H9 (cell line): ENCODE measurements at regions not wholly inside any gene's neighbourhood (a gene's known extent, or its start where the extent isn't known, plus 50 kb on each side); places are given as distances from the start of the nearest gene placed in this dataset.

ENCODE experiments used
- DNase-seq: peaks from one replicate; pipeline ENCODE4 v3.0.0-alpha.2; 2017
- H2AFZ ChIP-seq: one replicate; pipeline ENCODE4 v1.6.1; 2013; ENCODE audit warnings: mild to moderate bottlenecking, low read length, control low read depth, moderate library complexity
- H2AK5ac ChIP-seq: 2 replicates; pipeline ENCODE4 v1.6.1; 2013; ENCODE audit warnings: low read length, control low read depth, mixed read lengths; ENCODE audit not compliant: insufficient read length
- H2BK120ac ChIP-seq: one replicate; pipeline ENCODE4 v1.6.1; 2013; ENCODE audit warnings: low read depth, mild to moderate bottlenecking, low read length, control low read depth, inconsistent platforms; ENCODE audit not compliant: poor library complexity, severe bottlenecking
- H2BK12ac ChIP-seq: 2 replicates; pipeline ENCODE4 v1.6.1; 2013; ENCODE audit warnings: low read length, control low read depth, mixed read lengths, low read depth; ENCODE audit not compliant: insufficient read length
- H2BK15ac ChIP-seq: 2 replicates; pipeline ENCODE4 v1.6.1; 2013; ENCODE audit warnings: low read depth, low read length, control low read depth
- H2BK20ac ChIP-seq: one replicate; pipeline ENCODE4 v1.6.1; 2013; ENCODE audit warnings: low read depth, mild to moderate bottlenecking, low read length, control low read depth, inconsistent platforms; ENCODE audit not compliant: poor library complexity, severe bottlenecking
- H2BK5ac ChIP-seq: 2 replicates; pipeline ENCODE4 v1.6.1; 2013; ENCODE audit warnings: low read length, control low read depth, mixed read lengths; ENCODE audit not compliant: insufficient read length
- H3K14ac ChIP-seq: 2 replicates; pipeline ENCODE4 v1.6.1; 2013; ENCODE audit warnings: low read length, control low read depth; ENCODE audit not compliant: insufficient read depth
- H3K18ac ChIP-seq: 2 replicates; pipeline ENCODE4 v1.6.1; 2013; ENCODE audit warnings: low read depth, mild to moderate bottlenecking, mixed read lengths, low read length, control low read depth; ENCODE audit not compliant: insufficient read length
- H3K23ac ChIP-seq: 2 replicates; pipeline ENCODE4 v1.6.1; 2013; ENCODE audit warnings: low read length, control low read depth, mixed read lengths, low read depth; ENCODE audit not compliant: insufficient read length
- H3K23me2 ChIP-seq: 2 replicates; pipeline ENCODE4 v1.6.1; 2013; ENCODE audit warnings: low read depth, mild to moderate bottlenecking, mixed read lengths, low read length, control low read depth; ENCODE audit not compliant: insufficient read length, poor library complexity, severe bottlenecking
- H3K27ac ChIP-seq: 2 replicates; pipeline ENCODE4 v1.5.1; 2013; ENCODE audit warnings: low read length, control low read depth, mixed read lengths, low read depth; ENCODE audit not compliant: insufficient read length
- H3K27me3 ChIP-seq: 2 replicates; pipeline ENCODE4 v1.6.1; 2013; ENCODE audit warnings: low read length, control low read depth, inconsistent platforms; ENCODE audit not compliant: insufficient read depth
- H3K4ac ChIP-seq: 2 replicates; pipeline ENCODE4 v1.6.1; 2013; ENCODE audit warnings: low read depth, mild to moderate bottlenecking, control low read depth, inconsistent platforms, low read length, moderate library complexity
- H3K4me1 ChIP-seq: 2 replicates; pipeline ENCODE4 v1.6.1; 2013; ENCODE audit warnings: low read length, control low read depth, inconsistent platforms; ENCODE audit not compliant: insufficient read depth
- H3K4me2 ChIP-seq: 2 replicates; pipeline ENCODE4 v1.6.1; 2013; ENCODE audit warnings: low read length, control low read depth, mixed read lengths; ENCODE audit not compliant: insufficient read length, insufficient read depth
- H3K56ac ChIP-seq: 2 replicates; pipeline ENCODE4 v1.6.1; 2013; ENCODE audit warnings: low read depth, mild to moderate bottlenecking, mixed read lengths, low read length, control low read depth; ENCODE audit not compliant: insufficient read length
- H3K79me1 ChIP-seq: 2 replicates; pipeline ENCODE4 v1.6.1; 2013; ENCODE audit warnings: low read depth, mild to moderate bottlenecking, moderate library complexity, low read length, control low read depth, inconsistent platforms; ENCODE audit not compliant: insufficient read depth, poor library complexity, severe bottlenecking
- H3K79me2 ChIP-seq: 2 replicates; pipeline ENCODE4 v1.6.1; 2013; ENCODE audit warnings: low read length, control low read depth, inconsistent platforms; ENCODE audit not compliant: insufficient read depth
- H3K9ac ChIP-seq: 2 replicates; pipeline ENCODE4 v1.6.1; 2013; ENCODE audit warnings: low read length, control low read depth, mixed read lengths; ENCODE audit not compliant: insufficient read length; ENCODE audit errors: extremely low read depth
- H3K9me3 ChIP-seq: one replicate; pipeline ENCODE4 v1.6.1; 2013; ENCODE audit warnings: low read depth, low read length, inconsistent platforms; ENCODE audit not compliant: control insufficient read depth
- H3T11ph ChIP-seq: one replicate; pipeline ENCODE4 v1.6.1; 2013; ENCODE audit warnings: mild to moderate bottlenecking, low read length, control low read depth, inconsistent platforms
- H4K20me1 ChIP-seq: one replicate; pipeline ENCODE4 v1.6.1; 2013; ENCODE audit not compliant: control insufficient read depth, insufficient read length, insufficient read depth
- H4K5ac ChIP-seq: 2 replicates; pipeline ENCODE4 v1.6.1; 2013; ENCODE audit warnings: low read depth, mild to moderate bottlenecking, mixed read lengths, low read length, control low read depth; ENCODE audit not compliant: insufficient read length
- H4K8ac ChIP-seq: replicated peaks from 2 replicates; pipeline ENCODE4 v1.6.1; 2013; ENCODE audit warnings: low read length, control low read depth, mixed read lengths, low read depth; ENCODE audit not compliant: insufficient read length
- H4K91ac ChIP-seq: 2 replicates; pipeline ENCODE4 v1.6.1; 2013; ENCODE audit warnings: low read depth, mild to moderate bottlenecking, moderate library complexity, mixed read lengths, low read length, control low read depth; ENCODE audit not compliant: insufficient read length
- H3K27ac Mint-ChIP-seq, 3 experiments: 2 replicates in 2 of 3; 3 replicates in 1 of 3; pipeline ENCODE4 v1.8.0; 2020 to 2021; ENCODE audit warnings: mixed read lengths in 3 of 3, mild to moderate bottlenecking in 1 of 3, moderate library complexity in 1 of 3
- H3K27me3 Mint-ChIP-seq: 2 replicates; pipeline ENCODE4 v1.8.0; 2021; ENCODE audit warnings: low read depth, mild to moderate bottlenecking, moderate library complexity, mixed read lengths
- H3K36me3 Mint-ChIP-seq, 3 experiments: 2 replicates in 2 of 3; 3 replicates in 1 of 3; pipeline ENCODE4 v1.8.0; 2020 to 2021; ENCODE audit warnings: low read depth in 3 of 3, mixed read lengths in 3 of 3; ENCODE audit not compliant: insufficient read depth in 1 of 3
- H3K4me1 Mint-ChIP-seq, 2 experiments: 2 replicates each; pipeline ENCODE4 v1.8.0; 2020; ENCODE audit warnings: mixed read lengths in 2 of 2
- H3K4me3 Mint-ChIP-seq, 2 experiments: 2 replicates in 1 of 2; 3 replicates in 1 of 2; pipeline ENCODE4 v1.8.0; 2020 to 2021; ENCODE audit warnings: mild to moderate bottlenecking in 2 of 2, mixed read lengths in 2 of 2, moderate library complexity in 1 of 2
- H3K9me3 Mint-ChIP-seq, 2 experiments: 2 replicates in 1 of 2; 3 replicates in 1 of 2; pipeline ENCODE4 v1.8.0; 2020; ENCODE audit warnings: mild to moderate bottlenecking in 2 of 2, mixed read lengths in 2 of 2, moderate library complexity in 1 of 2
- CTCF ChIP-seq: fragments of 200-600 bp; sonication (generic); conservative IDR thresholded peaks from 3 replicates; pipeline ENCODE4 v1.8.0; 2021; ENCODE audit warnings: antibody characterized with exemption, mild to moderate bottlenecking
- WGBS: extraction: QIAGEN DNeasy Blood & Tissue Kit; methylation state at CpG from one replicate; pipeline ENCODE4 v1.1.7; 2013; ENCODE audit warnings: missing lambda C conversion rate, low lambda C conversion rate, mixed read lengths; ENCODE audit not compliant: insufficient read length; ENCODE audit errors: extremely low coverage; 5-methylcytosine and 5-hydroxymethylcytosine counted together

- no peak overlapping the region for H2AK5ac ChIP-seq
- H3K27ac ChIP-seq, result no peak overlapping the region
- H3K79me2 ChIP-seq, result no peaks in the 10 kb centered on the region
- H3K18ac ChIP-seq, result no peak overlapping the region
- H2BK12ac ChIP-seq, result no peak overlapping the region
- no peak overlapping the region for H3K4me2 ChIP-seq
- WGBS, result no CpG with 5 or more reads among the region's 2 CpGs
- no peaks in the 10 kb centered on the region for H3K9me3 ChIP-seq
- no peaks in the 10 kb centered on the region for H3K36me3 Mint-ChIP-seq
- no peak overlapping the region for H3K4ac ChIP-seq
- no peak overlapping the region for H4K5ac ChIP-seq
- H3K23ac ChIP-seq, result no peak overlapping the region
- H3K4me1 Mint-ChIP-seq, result no peaks in the 10 kb centered on the region
- no peak overlapping the region for H2BK15ac ChIP-seq
- no peaks in the 10 kb centered on the region for H3K79me1 ChIP-seq
- H3K4me3 Mint-ChIP-seq, result no peak overlapping the region
- DNase-seq, result no peak
- H3K27me3 Mint-ChIP-seq, result no peaks in the 10 kb centered on the region
- no peak overlapping the region for H2BK120ac ChIP-seq
- no peak overlapping the region for H4K8ac ChIP-seq
- H3T11ph ChIP-seq, result no peak overlapping the region
- no peak overlapping the region for H3K9ac ChIP-seq
- no peak for TF ChIP-seq CTCF
- no peak overlapping the region for H3K56ac ChIP-seq
- no peaks in the 10 kb centered on the region for H3K4me1 ChIP-seq
- no peaks in the 10 kb centered on the region for H3K27me3 ChIP-seq
- no peak overlapping the region for H2AFZ ChIP-seq
- no peaks in the 10 kb centered on the region for H3K9me3 Mint-ChIP-seq
- H4K20me1 ChIP-seq, result no peaks in the 10 kb centered on the region
- no peak overlapping the region for H4K91ac ChIP-seq
- no peak overlapping the region for H2BK5ac ChIP-seq
- no peak overlapping the region for H2BK20ac ChIP-seq
- H3K23me2 ChIP-seq, result no peaks in the 10 kb centered on the region
- no peak overlapping the region for H3K14ac ChIP-seq
- no peak overlapping the region for H3K27ac Mint-ChIP-seq
These were observed 555.4 kb downstream of the SLITRK6 start for GRCh38 chr13:85243831-85244230.
